Breast epithelium (tissue), 4 donors: ENCODE measurements at regions not wholly inside any gene's neighbourhood (a gene's known extent, or its start where the extent isn't known, plus 50 kb on each side); places are given as distances from the start of the nearest gene placed in this dataset.

ENCODE experiments used
- DNase-seq, 2 donors: peaks; one replicate each; pipeline ENCODE4 v3.0.0-alpha.2; 2019; ENCODE audit warnings: low spot score in 2 of 2
- H3K27ac ChIP-seq, 2 donors: fragments of 200-600 bp; sonication (generic) in 1 of 2; one replicate each; pipeline ENCODE4 v1.5.1; 2016 to 2019; ENCODE audit warnings: mild to moderate bottlenecking in 1 of 2
- H3K27me3 ChIP-seq, 2 donors: fragments of 200-600 bp; sonication (generic) in 1 of 2; one replicate each; pipeline versions ENCODE4 v1.5.1 to v1.6.0; 2017 to 2019; ENCODE audit warnings: control low read depth in 1 of 2, mild to moderate bottlenecking in 1 of 2
- H3K36me3 ChIP-seq: fragments of 200-600 bp; one replicate; pipeline ENCODE4 v1.5.1; 2019
- H3K4me1 ChIP-seq, 2 donors: fragments of 200-600 bp; sonication (generic); one replicate each; pipeline ENCODE4 v1.5.1; 2016 to 2019; ENCODE audit warnings: control low read depth in 1 of 2
- H3K4me3 ChIP-seq, 3 donors: fragments of 200-600 bp; sonication (generic); 1 replicate in 2 of 3; 2 replicates in 1 of 3; pipeline ENCODE4 v1.5.1; 2016 to 2019; ENCODE audit warnings: mild to moderate bottlenecking in 3 of 3, moderate library complexity in 2 of 3
- H3K9me3 ChIP-seq, 2 donors: fragments of 200-600 bp; sonication (generic) in 1 of 2; one replicate each; pipeline ENCODE4 v1.5.1; 2016 to 2019; ENCODE audit warnings: control low read depth in 1 of 2
- POLR2A ChIP-seq: fragments of 450-650 bp; IDR thresholded peaks from one replicate; pipeline ENCODE4 v1.6.1; 2016; ENCODE audit warnings: antibody characterized with exemption, mild to moderate bottlenecking, moderate library complexity
- POLR2AphosphoS5 ChIP-seq, 3 donors: sonication (generic); formaldehyde crosslinking; IDR thresholded peaks; one replicate each; pipeline ENCODE4 v1.6.1; 2017; ENCODE audit warnings: antibody characterized with exemption in 3 of 3
- intact Hi-C: fragments of 100-400 bp; cut with DNase I; formaldehyde crosslinking; loops from one replicate; pipeline ENCODE4 v1.15.1; 2023; ENCODE audit warnings: low total_unique reads
- TF ChIP-seq, protein P1 (sequence below), 3 donors: fragments of 450-650 bp; IDR thresholded peaks; one replicate each; pipeline ENCODE4 v1.5.1; 2016 to 2017; ENCODE audit warnings: antibody characterized with exemption in 3 of 3, mild to moderate bottlenecking in 3 of 3, moderate library complexity in 3 of 3

DNA sequence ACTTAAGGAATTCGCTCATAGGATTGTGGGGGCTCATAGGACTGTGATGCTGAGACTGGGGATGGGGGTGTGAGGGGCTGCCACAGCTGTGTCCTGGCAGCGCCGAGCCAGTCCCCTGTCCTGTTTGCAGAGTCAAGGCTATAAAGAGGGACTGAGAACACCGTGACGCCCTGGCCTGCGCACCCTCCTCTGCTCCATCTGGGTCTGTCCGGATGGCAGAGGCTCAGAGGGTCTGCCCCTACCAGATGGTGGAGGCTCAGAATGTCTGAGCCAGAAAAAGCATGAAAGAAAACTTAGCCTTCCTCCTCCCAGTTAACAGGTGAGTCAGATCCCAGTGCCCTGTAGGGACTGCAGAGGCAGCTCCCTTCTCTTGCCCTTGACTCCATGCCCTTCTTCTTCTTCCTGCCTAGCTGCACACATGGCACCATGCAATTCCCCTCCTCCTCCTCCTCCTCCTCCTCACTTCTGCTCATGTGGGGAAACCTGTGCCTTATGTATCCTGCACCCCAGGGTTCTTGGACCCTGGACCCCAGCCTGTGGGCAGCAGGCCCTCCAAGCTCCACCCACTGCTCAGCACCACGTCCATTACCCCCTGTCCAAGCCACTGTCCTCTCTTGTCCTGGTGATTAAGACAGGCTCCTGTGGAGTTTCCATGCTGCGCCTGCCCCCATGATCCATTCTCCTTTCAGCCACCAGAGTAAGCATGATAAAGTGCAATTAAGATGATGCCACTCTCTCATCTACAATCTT, 410.0 kb upstream of the SULF2 start:
- H3K9me3 ChIP-seq: no peaks in the 10 kb centered on the region
- intact Hi-C loops: no loop called here
- H3K27me3 ChIP-seq: no peaks in the 10 kb centered on the region
- TF ChIP-seq POLR2A (no peak), POLR2AphosphoS5 (IDR thresholded peaks at IDR 0.05) (no peak)
- TF ChIP-seq, protein P1, sequence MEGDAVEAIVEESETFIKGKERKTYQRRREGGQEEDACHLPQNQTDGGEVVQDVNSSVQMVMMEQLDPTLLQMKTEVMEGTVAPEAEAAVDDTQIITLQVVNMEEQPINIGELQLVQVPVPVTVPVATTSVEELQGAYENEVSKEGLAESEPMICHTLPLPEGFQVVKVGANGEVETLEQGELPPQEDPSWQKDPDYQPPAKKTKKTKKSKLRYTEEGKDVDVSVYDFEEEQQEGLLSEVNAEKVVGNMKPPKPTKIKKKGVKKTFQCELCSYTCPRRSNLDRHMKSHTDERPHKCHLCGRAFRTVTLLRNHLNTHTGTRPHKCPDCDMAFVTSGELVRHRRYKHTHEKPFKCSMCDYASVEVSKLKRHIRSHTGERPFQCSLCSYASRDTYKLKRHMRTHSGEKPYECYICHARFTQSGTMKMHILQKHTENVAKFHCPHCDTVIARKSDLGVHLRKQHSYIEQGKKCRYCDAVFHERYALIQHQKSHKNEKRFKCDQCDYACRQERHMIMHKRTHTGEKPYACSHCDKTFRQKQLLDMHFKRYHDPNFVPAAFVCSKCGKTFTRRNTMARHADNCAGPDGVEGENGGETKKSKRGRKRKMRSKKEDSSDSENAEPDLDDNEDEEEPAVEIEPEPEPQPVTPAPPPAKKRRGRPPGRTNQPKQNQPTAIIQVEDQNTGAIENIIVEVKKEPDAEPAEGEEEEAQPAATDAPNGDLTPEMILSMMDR (IDR thresholded peaks at IDR 0.05): no peak
- H3K4me3 ChIP-seq: no peak overlapping the region
- H3K27ac ChIP-seq: no peak overlapping the region
- no peak for DNase-seq
- no peaks in the 10 kb centered on the region for H3K4me1 ChIP-seq
- no peaks in the 10 kb centered on the region for H3K36me3 ChIP-seq

DNA sequence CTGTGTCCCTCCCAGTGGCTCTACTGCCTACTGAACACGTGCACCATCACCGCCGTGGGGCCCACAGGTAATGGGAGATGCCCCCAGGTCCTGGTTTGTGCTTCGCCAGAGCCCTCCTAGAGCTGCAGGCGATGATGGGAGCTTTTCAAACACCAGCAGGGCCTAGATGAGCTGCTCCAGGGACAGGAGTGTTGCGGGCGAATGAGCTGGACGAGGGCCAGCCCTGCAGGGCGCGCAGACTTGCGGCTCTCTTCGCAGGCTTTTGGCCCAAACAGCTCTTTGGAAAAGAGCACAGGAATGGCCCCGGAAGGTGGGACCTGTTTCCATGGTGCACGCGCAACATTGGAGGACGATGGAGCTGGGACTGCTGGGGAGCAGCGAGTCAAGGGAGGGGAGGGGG, 409.3 kb upstream of the SULF2 start:
- DNase-seq: no peak

DNA sequence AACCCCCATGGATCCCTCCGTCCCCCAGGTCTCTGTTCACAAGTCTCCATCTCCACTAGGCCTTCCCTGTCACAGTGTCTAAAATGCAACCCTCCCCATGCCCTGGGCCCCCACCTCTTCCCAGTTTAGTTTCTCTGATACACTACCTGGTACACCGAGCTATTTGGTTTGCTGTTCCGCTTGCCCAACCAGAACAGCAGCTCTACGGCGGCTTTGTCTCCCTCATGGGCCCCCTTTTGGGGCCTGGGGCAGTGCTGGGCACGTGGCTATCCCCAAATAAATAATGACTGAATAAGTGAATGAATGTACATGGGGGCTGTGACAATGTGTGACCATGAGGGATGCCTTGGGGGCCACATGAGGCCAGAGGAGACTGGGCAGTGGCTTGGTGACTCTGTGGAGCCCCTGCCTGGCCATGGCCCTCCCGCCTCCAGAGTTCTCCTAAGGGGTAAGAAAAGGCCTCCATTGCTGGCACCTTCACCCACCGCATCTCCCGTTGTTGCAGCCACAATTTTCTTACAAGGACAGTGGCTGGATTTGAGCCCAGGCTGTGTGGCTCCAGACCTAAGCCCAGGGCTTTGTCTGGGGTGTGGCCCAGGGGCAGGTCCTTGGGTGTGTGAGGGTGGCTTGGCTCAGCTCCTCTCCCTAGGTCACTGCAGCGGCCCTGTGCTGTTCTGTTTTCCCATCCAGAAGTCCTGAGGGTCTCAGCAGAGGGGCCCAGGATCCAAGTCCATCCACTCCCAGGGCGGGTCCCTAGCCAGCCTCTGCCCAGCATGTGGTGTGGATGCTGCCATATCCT, 408.5 kb upstream of the SULF2 start:
- TF ChIP-seq, protein P1 (IDR thresholded peaks at IDR 0.05): no peak
- TF ChIP-seq POLR2A: no peak
- TF ChIP-seq POLR2AphosphoS5 (IDR thresholded peaks at IDR 0.05): no peak
- Histone ChIP-seq H3K4me1 (no peaks in the 10 kb centered on the region), H3K36me3 (no peaks in the 10 kb centered on the region), H3K4me3 (no peak overlapping the region), H3K27me3 (no peaks in the 10 kb centered on the region), H3K9me3 (no peaks in the 10 kb centered on the region), H3K27ac (no peak overlapping the region)
- no peak for DNase-seq
- intact Hi-C loops: no loop called here

More for the DNA sequence above, 409.3 kb upstream of the SULF2 start:
- Histone ChIP-seq H3K9me3 (no peaks in the 10 kb centered on the region), H3K4me3 (no peak overlapping the region), H3K36me3 (no peaks in the 10 kb centered on the region), H3K4me1 (no peaks in the 10 kb centered on the region), H3K27ac (no peak overlapping the region), H3K27me3 (no peaks in the 10 kb centered on the region)
- intact Hi-C loops: no loop called here
- TF ChIP-seq POLR2AphosphoS5 (IDR thresholded peaks at IDR 0.05) (no peak), POLR2A (no peak)
- TF ChIP-seq, protein P1 (IDR thresholded peaks at IDR 0.05): no peak

DNA sequence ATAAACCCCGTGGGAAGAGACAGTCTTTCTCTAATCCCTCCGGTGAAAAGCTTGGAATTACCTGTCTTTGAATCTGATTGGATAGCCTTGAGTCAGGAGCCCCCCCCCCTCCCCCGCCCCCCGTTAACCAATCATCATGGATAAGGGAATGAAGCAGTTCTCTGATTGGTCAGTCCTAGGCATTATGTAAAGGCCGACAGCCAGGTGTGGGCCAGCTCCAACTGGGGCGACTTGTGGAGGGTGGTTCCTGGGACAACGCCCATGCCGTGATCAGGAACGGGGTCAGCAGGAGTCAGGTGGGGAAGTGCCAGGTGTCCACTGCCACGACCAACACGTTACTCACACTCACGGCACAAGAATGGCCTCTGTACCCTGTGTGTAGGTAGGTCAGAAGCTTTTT, 406.8 kb upstream of the SULF2 start:
- H3K27me3 ChIP-seq: no peaks in the 10 kb centered on the region
- no peak overlapping the region for H3K4me3 ChIP-seq
- H3K36me3 ChIP-seq: no peaks in the 10 kb centered on the region
- DNase-seq: no peak
- H3K4me1 ChIP-seq: no peaks in the 10 kb centered on the region
- TF ChIP-seq POLR2AphosphoS5 (IDR thresholded peaks at IDR 0.05): no peak
- TF ChIP-seq, protein P1 (IDR thresholded peaks at IDR 0.05): no peak
- no peak for TF ChIP-seq POLR2A
- no peak overlapping the region for H3K27ac ChIP-seq
- H3K9me3 ChIP-seq: no peaks in the 10 kb centered on the region
- intact Hi-C loops: no loop called here

DNA sequence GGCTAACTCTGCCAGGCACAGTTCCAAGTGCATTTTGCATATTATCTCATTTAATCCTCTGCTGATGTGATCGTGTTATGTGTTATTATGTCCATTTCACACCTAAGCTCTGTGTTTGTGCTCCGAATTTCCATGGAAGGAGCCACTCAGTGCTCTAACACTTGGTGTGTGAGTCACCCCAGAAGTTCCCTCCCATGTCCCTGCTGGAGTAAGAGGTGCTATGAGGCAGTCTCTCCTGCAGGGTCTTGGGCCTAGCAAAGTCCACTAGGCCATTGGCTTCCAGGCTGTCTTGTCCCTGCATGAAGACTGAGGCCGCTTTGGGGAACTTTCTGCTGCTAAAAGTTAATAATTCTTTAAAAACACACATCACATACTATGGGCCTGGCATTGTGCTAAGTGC, 405.9 kb upstream of the SULF2 start:
- Histone ChIP-seq H3K9me3 (no peaks in the 10 kb centered on the region), H3K4me1 (no peaks in the 10 kb centered on the region), H3K4me3 (no peak overlapping the region), H3K27me3 (no peaks in the 10 kb centered on the region), H3K36me3 (no peaks in the 10 kb centered on the region), H3K27ac (no peak overlapping the region)
- intact Hi-C loops: no loop called here
- DNase-seq: no peak
- TF ChIP-seq POLR2A: no peak
- TF ChIP-seq, protein P1 (IDR thresholded peaks at IDR 0.05): no peak
- no peak for TF ChIP-seq POLR2AphosphoS5 (IDR thresholded peaks at IDR 0.05)
